ENCODE measurements at regions not wholly inside any gene's neighbourhood (a gene's known extent, or its start where the extent isn't known, plus 50 kb on each side); places are given as distances from the start of the nearest gene placed in this dataset.

GRCh38 chr15:31494786-31495185, 168.2 kb downstream of the KLF13 start:
- Histone ChIP-seq H3K4me3 (ENCODE audit: severe bottlenecking) (no peak overlapping the region), H3K36me3 (ENCODE audit: low read depth) (no peaks in the 10 kb centered on the region), H3K27ac (ENCODE audit: poor library complexity, severe bottlenecking) (no peak overlapping the region), H3K9me3 (ENCODE audit: severe bottlenecking) (no peaks in the 10 kb centered on the region), H3K4me1 (ENCODE audit: insufficient read depth, poor library complexity, severe bottlenecking) (no peaks in the 10 kb centered on the region), H3K27me3 (ENCODE audit: insufficient read depth, poor library complexity, severe bottlenecking) (no peaks in the 10 kb centered on the region)
- no peak for DNase-seq (ENCODE audit: low spot score)
- TF ChIP-seq CTCF (IDR thresholded peaks at IDR 0.05; ENCODE audit: poor library complexity, severe bottlenecking) = no peak
- ATAC-seq (ENCODE audit: low read depth) = no peak

- Histone ChIP-seq H3K4me1 (ENCODE audit: insufficient read depth, poor library complexity, severe bottlenecking) (no peaks in the 10 kb centered on the region), H3K27me3 (ENCODE audit: insufficient read depth, poor library complexity, severe bottlenecking) (no peaks in the 10 kb centered on the region), H3K27ac (ENCODE audit: poor library complexity, severe bottlenecking) (no peak overlapping the region), H3K9me3 (ENCODE audit: severe bottlenecking) (no peaks in the 10 kb centered on the region), H3K4me3 (ENCODE audit: severe bottlenecking) (no peak overlapping the region), H3K36me3 (ENCODE audit: low read depth) (no peaks in the 10 kb centered on the region)
- no peak for TF ChIP-seq CTCF (IDR thresholded peaks at IDR 0.05; ENCODE audit: poor library complexity, severe bottlenecking)
- ATAC-seq (ENCODE audit: low read depth) (no peak), DNase-seq (ENCODE audit: low spot score) (no peak)
Observed at GRCh38 chr15:31495281-31495680, 168.6 kb downstream of the KLF13 start.

- no peaks in the 10 kb centered on the region for H3K4me1 ChIP-seq (ENCODE audit: insufficient read depth, poor library complexity, severe bottlenecking)
- TF ChIP-seq CTCF (IDR thresholded peaks at IDR 0.05; ENCODE audit: poor library complexity, severe bottlenecking) = no peak
- peak; percentile 41 for DNase-seq (ENCODE audit: low spot score)
- H3K36me3 ChIP-seq (ENCODE audit: low read depth) = no peaks in the 10 kb centered on the region
- H3K4me3 ChIP-seq (ENCODE audit: severe bottlenecking) = no peak overlapping the region
- no peak overlapping the region for H3K27ac ChIP-seq (ENCODE audit: poor library complexity, severe bottlenecking)
- no peaks in the 10 kb centered on the region for H3K27me3 ChIP-seq (ENCODE audit: insufficient read depth, poor library complexity, severe bottlenecking)
- no peaks in the 10 kb centered on the region for H3K9me3 ChIP-seq (ENCODE audit: severe bottlenecking)
- no peak for ATAC-seq (ENCODE audit: low read depth)
Observed at GRCh38 chr15:31497838-31498237, 171.2 kb downstream of the KLF13 start.

- Histone ChIP-seq H3K36me3 (ENCODE audit: low read depth) (no peaks in the 10 kb centered on the region), H3K9me3 (ENCODE audit: severe bottlenecking) (no peaks in the 10 kb centered on the region), H3K27ac (ENCODE audit: poor library complexity, severe bottlenecking) (no peak overlapping the region), H3K27me3 (ENCODE audit: insufficient read depth, poor library complexity, severe bottlenecking) (no peaks in the 10 kb centered on the region), H3K4me3 (ENCODE audit: severe bottlenecking) (no peak overlapping the region), H3K4me1 (ENCODE audit: insufficient read depth, poor library complexity, severe bottlenecking) (no peaks in the 10 kb centered on the region)
- DNase-seq (ENCODE audit: low spot score) (no peak), ATAC-seq (ENCODE audit: low read depth) (no peak)
- no peak for TF ChIP-seq CTCF (IDR thresholded peaks at IDR 0.05; ENCODE audit: poor library complexity, severe bottlenecking)
Observed at GRCh38 chr15:31498329-31498728, 171.7 kb downstream of the KLF13 start.

- ATAC-seq (ENCODE audit: low read depth) (no peak), DNase-seq (ENCODE audit: low spot score) (no peak)
- Histone ChIP-seq H3K27ac (ENCODE audit: poor library complexity, severe bottlenecking) (no peak overlapping the region), H3K4me1 (ENCODE audit: insufficient read depth, poor library complexity, severe bottlenecking) (no peaks in the 10 kb centered on the region), H3K36me3 (ENCODE audit: low read depth) (no peaks in the 10 kb centered on the region), H3K9me3 (ENCODE audit: severe bottlenecking) (no peaks in the 10 kb centered on the region), H3K27me3 (ENCODE audit: insufficient read depth, poor library complexity, severe bottlenecking) (no peaks in the 10 kb centered on the region), H3K4me3 (ENCODE audit: severe bottlenecking) (no peak overlapping the region)
- no peak for TF ChIP-seq CTCF (IDR thresholded peaks at IDR 0.05; ENCODE audit: poor library complexity, severe bottlenecking)
Observed at GRCh38 chr15:31498756-31499155, 172.1 kb downstream of the KLF13 start.
